ENCODE measurements at regions not wholly inside any gene's neighbourhood (a gene's known extent, or its start where the extent isn't known, plus 50 kb on each side); places are given as distances from the start of the nearest gene placed in this dataset.
A peak's percentile ranks its signal among the peaks of the same experiment; 100 is the strongest.

- H3K27me3 ChIP-seq = no peaks in the 10 kb centered on the region
- no peak overlapping the region for H3K27ac ChIP-seq
- no peaks in the 10 kb centered on the region for H3K9me3 ChIP-seq
- H3K36me3 ChIP-seq = no peaks in the 10 kb centered on the region
- ATAC-seq = peak; percentile 16
- TF ChIP-seq CTCF (IDR thresholded peaks at IDR 0.05) = no peak
- no peaks in the 10 kb centered on the region for H3K4me1 ChIP-seq
- peak in 2 of 4 donors; percentile 76 to 78 for DNase-seq
- intact Hi-C loops (cut with DNase I) = no loop called here
- H3K4me3 ChIP-seq = no peak overlapping the region
Observed at GRCh38 chr5:33329891-33330290, 110.9 kb upstream of the TARS1 start.

- H3K4me3 ChIP-seq = no peak overlapping the region
- no peaks in the 10 kb centered on the region for H3K36me3 ChIP-seq
- no peaks in the 10 kb centered on the region for H3K9me3 ChIP-seq
- ATAC-seq (peak; percentile 29), DNase-seq (no peak)
- no peaks in the 10 kb centered on the region for H3K27me3 ChIP-seq
- H3K4me1 ChIP-seq = no peaks in the 10 kb centered on the region
- intact Hi-C loops (cut with DNase I) = no loop called here
- no peak for TF ChIP-seq CTCF (IDR thresholded peaks at IDR 0.05)
- H3K27ac ChIP-seq = no peak overlapping the region
Observed at GRCh38 chr5:33330426-33330825, 110.3 kb upstream of the TARS1 start.

GRCh38 chr5:33330992-33331391, 109.8 kb upstream of the TARS1 start:
- no peak for ATAC-seq
- no peak overlapping the region for H3K27ac ChIP-seq
- H3K27me3 ChIP-seq = no peaks in the 10 kb centered on the region
- TF ChIP-seq CTCF (IDR thresholded peaks at IDR 0.05) = no peak
- intact Hi-C loops (cut with DNase I) = no loop called here
- no peak overlapping the region for H3K4me3 ChIP-seq
- no peaks in the 10 kb centered on the region for H3K36me3 ChIP-seq
- no peaks in the 10 kb centered on the region for H3K4me1 ChIP-seq
- no peaks in the 10 kb centered on the region for H3K9me3 ChIP-seq
- no peak for DNase-seq

- H3K27me3 ChIP-seq = no peaks in the 10 kb centered on the region
- no peaks in the 10 kb centered on the region for H3K4me1 ChIP-seq
- intact Hi-C loops (cut with DNase I) = no loop called here
- H3K9me3 ChIP-seq = no peaks in the 10 kb centered on the region
- no peak for ATAC-seq
- H3K27ac ChIP-seq = no peak overlapping the region
- TF ChIP-seq CTCF (IDR thresholded peaks at IDR 0.05) = no peak
- H3K36me3 ChIP-seq = no peaks in the 10 kb centered on the region
- H3K4me3 ChIP-seq = no peak overlapping the region
- DNase-seq = no peak
Observed at GRCh38 chr5:33332804-33333203, 108.0 kb upstream of the TARS1 start.

- no peaks in the 10 kb centered on the region for H3K27me3 ChIP-seq
- no peak for TF ChIP-seq CTCF (IDR thresholded peaks at IDR 0.05)
- H3K27ac ChIP-seq = no peak overlapping the region
- no peak overlapping the region for H3K4me3 ChIP-seq
- H3K4me1 ChIP-seq = peaks cover 0 to 4% of the 10 kb centered on the region in 2 donors
- no peak for ATAC-seq
- intact Hi-C loops (cut with DNase I) = no loop called here
- H3K9me3 ChIP-seq = no peaks in the 10 kb centered on the region
- no peak for DNase-seq
- no peaks in the 10 kb centered on the region for H3K36me3 ChIP-seq
Observed at GRCh38 chr5:33334829-33335228, 105.9 kb upstream of the TARS1 start.
